ENCODE measurements at regions not wholly inside any gene's neighbourhood (a gene's known extent, or its start where the extent isn't known, plus 50 kb on each side); places are given as distances from the start of the nearest gene placed in this dataset.

- no peak overlapping the region for H2BK5ac ChIP-seq (ENCODE audit: low read length)
- no CpG with 5 or more reads among the region's 5 CpGs for WGBS, 2 donors (ENCODE audit: extremely low coverage in 2 of 2, insufficient read length in 2 of 2, insufficient replicate concordance in 1 of 2)
- no peaks in the 10 kb centered on the region for H3K36me3 ChIP-seq (replicated peaks in 1 of 2; ENCODE audit: control insufficient read depth in 2 of 2, insufficient read depth in 2 of 2, low read length in 2 of 2)
Observed at GRCh38 chr20:60664106-60664505, 588.0 kb upstream of the CDH4 start.

GRCh38 chr20:60667641-60668040 is 584.4 kb upstream of the CDH4 start:
- H4K91ac ChIP-seq (ENCODE audit: low read depth, low read length, poor library complexity): no peak overlapping the region
- no peak overlapping the region for H2AK5ac ChIP-seq (ENCODE audit: low read depth, low read length)
- H3K14ac ChIP-seq (ENCODE audit: low read length): no peak overlapping the region
- H3K4me2 ChIP-seq (ENCODE audit: insufficient read depth, low read length, poor library complexity, severe bottlenecking): no peak overlapping the region
- H2AFZ ChIP-seq (ENCODE audit: low read length): no peak overlapping the region
- peaks cover 0 to 2% of the 10 kb centered on the region in 2 donors for H3K4me1 ChIP-seq (ENCODE audit: control insufficient read depth in 2 of 2, insufficient read depth in 1 of 2, low read depth in 1 of 2, low read length in 2 of 2)
- no peak overlapping the region for H3K27ac ChIP-seq (replicated peaks; ENCODE audit: low read length)
- no peak overlapping the region for H3K4ac ChIP-seq (ENCODE audit: low read length)
- no peak overlapping the region for H2BK15ac ChIP-seq (ENCODE audit: low read length)
- DNase-seq (ENCODE audit: low spot score): no peak
- no peak overlapping the region for H2BK12ac ChIP-seq (ENCODE audit: low read length)
- no peak overlapping the region for H3K4me3 ChIP-seq (ENCODE audit: low read length in 2 of 2)
- WGBS, 2 donors (ENCODE audit: extremely low coverage in 2 of 2, insufficient read length in 2 of 2, insufficient replicate concordance in 1 of 2): no CpG with 5 or more reads among the region's 6 CpGs
- H3K18ac ChIP-seq (ENCODE audit: low read length): no peak overlapping the region
- H3K9ac ChIP-seq (ENCODE audit: low read depth, low read length, poor library complexity): no peak overlapping the region
- H2BK5ac ChIP-seq (ENCODE audit: low read length): no peak overlapping the region
- no peak overlapping the region for H4K8ac ChIP-seq (ENCODE audit: low read depth, low read length)
- no peak overlapping the region for H2BK120ac ChIP-seq (ENCODE audit: low read depth, low read length)
- H3K23ac ChIP-seq (ENCODE audit: low read depth, low read length, poor library complexity): no peak overlapping the region
- no peaks in the 10 kb centered on the region for H3K36me3 ChIP-seq (replicated peaks in 1 of 2; ENCODE audit: control insufficient read depth in 2 of 2, insufficient read depth in 2 of 2, low read length in 2 of 2)
- H3K9me3 ChIP-seq (replicated peaks in 1 of 2; ENCODE audit: control insufficient read depth in 2 of 2, insufficient read depth in 1 of 2, low read depth in 1 of 2, low read length in 2 of 2): peaks cover 0 to 1% of the 10 kb centered on the region in 2 donors
- H3K27me3 ChIP-seq (ENCODE audit: control insufficient read depth in 3 of 3, insufficient read depth in 3 of 3, low read depth in 1 of 3, low read length in 3 of 3): no peaks in the 10 kb centered on the region
- no peaks in the 10 kb centered on the region for H3K79me1 ChIP-seq (ENCODE audit: low read depth, low read length)

More at GRCh38 chr20:60664106-60664505, 588.0 kb upstream of the CDH4 start:
- Histone ChIP-seq H3K9me3 (replicated peaks in 1 of 2; ENCODE audit: control insufficient read depth in 2 of 2, insufficient read depth in 1 of 2, low read depth in 1 of 2, low read length in 2 of 2) (no peaks in the 10 kb centered on the region), H2BK12ac (ENCODE audit: low read length) (no peak overlapping the region), H2BK15ac (ENCODE audit: low read length) (no peak overlapping the region), H3K79me1 (ENCODE audit: low read depth, low read length) (no peaks in the 10 kb centered on the region), H4K8ac (ENCODE audit: low read depth, low read length) (no peak overlapping the region), H2AK5ac (ENCODE audit: low read depth, low read length) (no peak overlapping the region), H2AFZ (ENCODE audit: low read length) (no peak overlapping the region), H3K23ac (ENCODE audit: low read depth, low read length, poor library complexity) (no peak overlapping the region), H3K4me2 (ENCODE audit: insufficient read depth, low read length, poor library complexity, severe bottlenecking) (no peak overlapping the region), H3K9ac (ENCODE audit: low read depth, low read length, poor library complexity) (no peak overlapping the region), H2BK120ac (ENCODE audit: low read depth, low read length) (no peak overlapping the region), H4K91ac (ENCODE audit: low read depth, low read length, poor library complexity) (no peak overlapping the region), H3K18ac (ENCODE audit: low read length) (no peak overlapping the region), H3K4me1 (ENCODE audit: control insufficient read depth in 2 of 2, insufficient read depth in 1 of 2, low read depth in 1 of 2, low read length in 2 of 2) (peaks cover 0 to 3% of the 10 kb centered on the region in 2 donors), H3K14ac (ENCODE audit: low read length) (no peak overlapping the region), H3K27me3 (ENCODE audit: control insufficient read depth in 3 of 3, insufficient read depth in 3 of 3, low read depth in 1 of 3, low read length in 3 of 3) (no peaks in the 10 kb centered on the region), H3K4ac (ENCODE audit: low read length) (no peak overlapping the region), H3K4me3 (ENCODE audit: low read length in 2 of 2) (no peak overlapping the region), H3K27ac (replicated peaks; ENCODE audit: low read length) (no peak overlapping the region)
- no peak for DNase-seq (ENCODE audit: low spot score)

GRCh38 chr20:60669211-60669610 is 582.9 kb upstream of the CDH4 start:
- Histone ChIP-seq H2AFZ (ENCODE audit: low read length) (no peak overlapping the region), H2BK15ac (ENCODE audit: low read length) (no peak overlapping the region), H3K4me2 (ENCODE audit: insufficient read depth, low read length, poor library complexity, severe bottlenecking) (no peak overlapping the region), H3K9me3 (replicated peaks in 1 of 2; ENCODE audit: control insufficient read depth in 2 of 2, insufficient read depth in 1 of 2, low read depth in 1 of 2, low read length in 2 of 2) (peaks cover 0 to 1% of the 10 kb centered on the region in 2 donors), H4K91ac (ENCODE audit: low read depth, low read length, poor library complexity) (no peak overlapping the region), H3K14ac (ENCODE audit: low read length) (no peak overlapping the region), H3K36me3 (replicated peaks in 1 of 2; ENCODE audit: control insufficient read depth in 2 of 2, insufficient read depth in 2 of 2, low read length in 2 of 2) (no peaks in the 10 kb centered on the region), H3K23ac (ENCODE audit: low read depth, low read length, poor library complexity) (no peak overlapping the region), H2BK120ac (ENCODE audit: low read depth, low read length) (no peak overlapping the region), H2BK5ac (ENCODE audit: low read length) (no peak overlapping the region), H3K79me1 (ENCODE audit: low read depth, low read length) (no peaks in the 10 kb centered on the region), H3K18ac (ENCODE audit: low read length) (no peak overlapping the region), H3K9ac (ENCODE audit: low read depth, low read length, poor library complexity) (no peak overlapping the region), H3K4me3 (ENCODE audit: low read length in 2 of 2) (no peak overlapping the region), H4K8ac (ENCODE audit: low read depth, low read length) (no peak overlapping the region), H3K27me3 (ENCODE audit: control insufficient read depth in 3 of 3, insufficient read depth in 3 of 3, low read depth in 1 of 3, low read length in 3 of 3) (no peaks in the 10 kb centered on the region), H2BK12ac (ENCODE audit: low read length) (no peak overlapping the region), H3K4ac (ENCODE audit: low read length) (no peak overlapping the region), H3K27ac (replicated peaks; ENCODE audit: low read length) (no peak overlapping the region), H2AK5ac (ENCODE audit: low read depth, low read length) (no peak overlapping the region), H3K4me1 (ENCODE audit: control insufficient read depth in 2 of 2, insufficient read depth in 1 of 2, low read depth in 1 of 2, low read length in 2 of 2) (peaks cover 0 to 4% of the 10 kb centered on the region in 2 donors)
- no peak for DNase-seq (ENCODE audit: low spot score)
- no CpG with 5 or more reads among the region's 7 CpGs for WGBS, 2 donors (ENCODE audit: extremely low coverage in 2 of 2, insufficient read length in 2 of 2, insufficient replicate concordance in 1 of 2)

GRCh38 chr20:60676011-60676410 is 576.0 kb upstream of the CDH4 start:
- no peak overlapping the region for H4K91ac ChIP-seq (ENCODE audit: low read depth, low read length, poor library complexity)

More at GRCh38 chr20:60676011-60676410, 576.0 kb upstream of the CDH4 start:
- H2BK120ac ChIP-seq (ENCODE audit: low read depth, low read length): no peak overlapping the region
- no peak overlapping the region for H3K14ac ChIP-seq (ENCODE audit: low read length)
- H3K79me1 ChIP-seq (ENCODE audit: low read depth, low read length): no peaks in the 10 kb centered on the region
- no peak overlapping the region for H2AK5ac ChIP-seq (ENCODE audit: low read depth, low read length)
- peaks cover 0 to 4% of the 10 kb centered on the region in 2 donors for H3K4me1 ChIP-seq (ENCODE audit: control insufficient read depth in 2 of 2, insufficient read depth in 1 of 2, low read depth in 1 of 2, low read length in 2 of 2)
- no peak overlapping the region for H2BK15ac ChIP-seq (ENCODE audit: low read length)
- H3K36me3 ChIP-seq (replicated peaks in 1 of 2; ENCODE audit: control insufficient read depth in 2 of 2, insufficient read depth in 2 of 2, low read length in 2 of 2): no peaks in the 10 kb centered on the region
- H3K18ac ChIP-seq (ENCODE audit: low read length): no peak overlapping the region
- H2BK5ac ChIP-seq (ENCODE audit: low read length): no peak overlapping the region
- H3K23ac ChIP-seq (ENCODE audit: low read depth, low read length, poor library complexity): no peak overlapping the region
- H3K27me3 ChIP-seq (ENCODE audit: control insufficient read depth in 3 of 3, insufficient read depth in 3 of 3, low read depth in 1 of 3, low read length in 3 of 3): no peaks in the 10 kb centered on the region
- no peak overlapping the region for H3K4me3 ChIP-seq (ENCODE audit: low read length in 2 of 2)
- no peak overlapping the region for H2BK12ac ChIP-seq (ENCODE audit: low read length)
- H3K4me2 ChIP-seq (ENCODE audit: insufficient read depth, low read length, poor library complexity, severe bottlenecking): no peak overlapping the region
- no peak overlapping the region for H2AFZ ChIP-seq (ENCODE audit: low read length)
- DNase-seq (ENCODE audit: low spot score): no peak
- no peaks in the 10 kb centered on the region for H3K9me3 ChIP-seq (replicated peaks in 1 of 2; ENCODE audit: control insufficient read depth in 2 of 2, insufficient read depth in 1 of 2, low read depth in 1 of 2, low read length in 2 of 2)
- H4K8ac ChIP-seq (ENCODE audit: low read depth, low read length): no peak overlapping the region
- no peak overlapping the region for H3K27ac ChIP-seq (replicated peaks; ENCODE audit: low read length)
- H3K4ac ChIP-seq (ENCODE audit: low read length): no peak overlapping the region
- no peak overlapping the region for H3K9ac ChIP-seq (ENCODE audit: low read depth, low read length, poor library complexity)

All from neuronal stem cell (in vitro differentiated cells).